ENCODE measurements at regions not wholly inside any gene's neighbourhood (a gene's known extent, or its start where the extent isn't known, plus 50 kb on each side); places are given as distances from the start of the nearest gene placed in this dataset.

DNA sequence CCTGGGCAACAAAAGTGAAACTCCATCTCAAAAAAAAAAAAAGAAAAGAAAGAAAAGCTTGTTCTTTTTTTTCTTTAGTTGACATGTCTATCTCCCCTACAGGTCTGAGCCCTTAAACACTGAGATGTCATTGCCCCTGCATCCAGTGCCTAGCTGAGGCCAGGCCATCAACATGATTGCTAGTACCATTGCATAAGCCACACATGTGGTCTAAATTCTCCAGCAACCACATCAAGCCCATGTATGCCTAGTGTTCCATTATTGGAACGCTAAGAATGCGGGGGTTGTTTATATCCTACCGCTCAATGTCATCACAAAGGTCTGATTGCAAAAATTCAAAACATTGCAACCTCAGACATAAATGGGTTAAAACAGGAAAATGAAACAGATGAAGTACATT is 62.7 kb downstream of the NPTX2 start:
- DNase-seq (ENCODE audit: extremely low read depth, low read depth) = no peak
- TF ChIP-seq, protein P1, sequence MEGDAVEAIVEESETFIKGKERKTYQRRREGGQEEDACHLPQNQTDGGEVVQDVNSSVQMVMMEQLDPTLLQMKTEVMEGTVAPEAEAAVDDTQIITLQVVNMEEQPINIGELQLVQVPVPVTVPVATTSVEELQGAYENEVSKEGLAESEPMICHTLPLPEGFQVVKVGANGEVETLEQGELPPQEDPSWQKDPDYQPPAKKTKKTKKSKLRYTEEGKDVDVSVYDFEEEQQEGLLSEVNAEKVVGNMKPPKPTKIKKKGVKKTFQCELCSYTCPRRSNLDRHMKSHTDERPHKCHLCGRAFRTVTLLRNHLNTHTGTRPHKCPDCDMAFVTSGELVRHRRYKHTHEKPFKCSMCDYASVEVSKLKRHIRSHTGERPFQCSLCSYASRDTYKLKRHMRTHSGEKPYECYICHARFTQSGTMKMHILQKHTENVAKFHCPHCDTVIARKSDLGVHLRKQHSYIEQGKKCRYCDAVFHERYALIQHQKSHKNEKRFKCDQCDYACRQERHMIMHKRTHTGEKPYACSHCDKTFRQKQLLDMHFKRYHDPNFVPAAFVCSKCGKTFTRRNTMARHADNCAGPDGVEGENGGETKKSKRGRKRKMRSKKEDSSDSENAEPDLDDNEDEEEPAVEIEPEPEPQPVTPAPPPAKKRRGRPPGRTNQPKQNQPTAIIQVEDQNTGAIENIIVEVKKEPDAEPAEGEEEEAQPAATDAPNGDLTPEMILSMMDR (IDR thresholded peaks at IDR 0.05; ENCODE audit: low read depth, low read length, missing control alignments) = no peak
- no peak overlapping the region for H3K4me3 ChIP-seq (replicated peaks; ENCODE audit: low read depth, low read length)

DNA sequence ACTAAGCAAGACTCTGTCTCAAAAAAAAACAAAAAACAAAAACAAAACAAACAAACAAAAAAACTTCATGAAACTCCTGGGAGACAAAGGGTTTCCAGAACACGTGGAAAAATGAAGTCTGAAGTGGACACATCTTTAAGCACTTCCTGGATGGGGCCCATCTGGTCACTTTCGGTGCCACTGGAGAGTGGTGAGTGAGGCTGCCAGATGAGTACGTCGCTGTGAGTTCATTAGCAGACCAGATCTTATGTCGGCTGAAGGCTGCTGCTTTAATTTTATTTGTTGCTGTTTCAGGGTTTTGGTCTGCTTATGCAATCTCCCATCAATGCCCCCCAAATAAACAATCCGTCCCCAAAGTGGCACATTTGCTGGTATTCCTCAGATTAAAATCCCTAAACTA is 64.4 kb downstream of the NPTX2 start:
- no peak for DNase-seq (ENCODE audit: extremely low read depth, low read depth)
- TF ChIP-seq, protein P1 (IDR thresholded peaks at IDR 0.05; ENCODE audit: low read depth, low read length, missing control alignments) = no peak
- H3K4me3 ChIP-seq (replicated peaks; ENCODE audit: low read depth, low read length) = no peak overlapping the region

DNA sequence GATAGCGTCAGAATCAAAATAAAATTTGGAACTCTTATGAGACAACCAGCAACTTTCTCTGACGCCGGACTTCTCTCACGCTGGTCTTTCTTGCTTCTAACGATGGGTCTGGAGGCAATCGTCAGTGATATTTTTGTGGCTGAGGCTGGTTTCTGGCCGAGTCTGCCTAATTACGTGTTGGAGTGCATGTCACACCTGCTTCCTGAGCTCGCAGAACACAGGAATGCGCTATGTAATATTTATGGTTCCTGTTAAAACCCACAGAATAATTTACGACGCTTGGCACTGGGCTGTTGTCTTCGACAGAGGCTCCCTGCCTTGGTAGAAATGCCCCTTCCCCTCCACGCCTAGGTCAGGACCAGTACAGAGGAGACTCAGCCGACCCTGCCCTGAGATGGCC is 64.9 kb downstream of the NPTX2 start:
- TF ChIP-seq, protein P1 (IDR thresholded peaks at IDR 0.05; ENCODE audit: low read depth, low read length, missing control alignments) = no peak
- no peak for DNase-seq (ENCODE audit: extremely low read depth, low read depth)
- H3K4me3 ChIP-seq (replicated peaks; ENCODE audit: low read depth, low read length) = no peak overlapping the region

DNA sequence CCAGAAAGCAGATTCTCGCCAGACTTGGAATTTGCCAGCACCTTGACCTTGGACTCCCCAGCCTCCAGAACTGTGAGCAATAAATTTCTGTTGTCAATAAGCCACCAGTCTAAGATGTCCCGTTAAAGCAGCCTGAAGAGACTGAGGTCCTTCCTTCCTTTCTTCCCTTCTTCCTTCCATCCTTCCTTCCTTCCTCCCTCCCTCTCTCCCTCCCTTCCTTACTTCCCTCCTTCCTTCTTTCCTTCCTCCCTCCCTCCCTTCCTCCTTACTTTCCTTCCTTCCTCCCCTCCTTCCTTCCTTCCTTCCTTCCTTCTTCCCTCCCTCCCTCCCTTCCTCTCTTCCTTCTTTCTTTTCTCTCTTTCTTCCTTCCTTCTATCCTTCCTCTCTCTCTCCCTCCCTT is 66.4 kb downstream of the NPTX2 start:
- TF ChIP-seq, protein P1 (IDR thresholded peaks at IDR 0.05; ENCODE audit: low read depth, low read length, missing control alignments) = no peak
- DNase-seq (ENCODE audit: extremely low read depth, low read depth) = no peak
- H3K4me3 ChIP-seq (replicated peaks; ENCODE audit: low read depth, low read length) = no peak overlapping the region

DNA sequence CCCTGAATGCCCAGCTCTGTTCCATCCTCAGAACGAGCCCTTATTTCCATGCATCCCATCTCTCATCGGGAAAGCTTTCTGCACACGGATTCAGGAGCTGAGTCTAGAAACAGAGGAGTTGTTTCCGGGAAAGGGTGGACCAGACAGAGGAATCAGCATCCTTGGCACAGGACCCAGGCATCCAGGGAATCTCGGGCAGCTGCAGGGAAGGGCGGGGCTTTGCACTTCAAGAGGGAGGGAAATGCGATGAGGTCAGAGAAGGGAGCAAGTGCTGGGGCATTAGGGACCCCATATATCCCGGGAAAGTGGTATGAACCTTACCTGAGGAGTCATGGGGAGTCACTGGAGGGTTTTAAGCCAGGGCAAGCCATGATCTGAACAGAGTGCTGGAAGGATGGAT is 68.5 kb downstream of the NPTX2 start:
- TF ChIP-seq, protein P1 (IDR thresholded peaks at IDR 0.05; ENCODE audit: low read depth, low read length, missing control alignments) = no peak
- no peak overlapping the region for H3K4me3 ChIP-seq (replicated peaks; ENCODE audit: low read depth, low read length)
- DNase-seq (ENCODE audit: extremely low read depth, low read depth) = no peak

DNA sequence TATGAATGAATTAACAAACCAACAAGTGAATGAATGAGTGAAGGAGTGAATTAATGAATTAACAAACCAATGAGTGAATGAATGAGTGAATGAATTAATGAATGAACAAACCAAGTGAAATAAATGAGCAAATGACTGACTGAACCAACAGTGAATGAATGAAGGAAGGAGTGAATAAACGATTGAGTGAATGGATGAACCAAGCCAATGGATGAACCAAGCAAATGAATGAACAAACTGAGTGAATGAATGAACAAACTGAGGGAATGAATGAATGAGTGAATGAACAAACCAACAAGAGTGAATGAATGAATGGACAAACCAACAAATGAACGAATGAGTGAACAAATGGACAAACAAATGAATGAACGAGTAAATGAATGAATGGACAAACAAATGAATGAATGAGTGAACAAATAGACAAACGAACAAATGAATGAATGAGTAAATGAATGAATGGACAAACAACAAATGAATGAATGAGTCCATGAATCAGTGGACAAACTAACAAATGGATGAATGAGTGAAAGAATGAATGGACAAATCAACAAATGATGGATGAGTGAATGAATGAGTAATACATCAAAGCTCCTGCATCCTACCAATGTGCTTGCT is 69.5 kb downstream of the NPTX2 start:
- TF ChIP-seq, protein P1 (IDR thresholded peaks at IDR 0.05; ENCODE audit: low read depth, low read length, missing control alignments) = no peak
- no peak for DNase-seq (ENCODE audit: extremely low read depth, low read depth)
- H3K4me3 ChIP-seq (replicated peaks; ENCODE audit: low read depth, low read length) = no peak overlapping the region
